PFSK-1 (cell line): ENCODE measurements at regions not wholly inside any gene's neighbourhood (a gene's known extent, or its start where the extent isn't known, plus 50 kb on each side); places are given as distances from the start of the nearest gene placed in this dataset.

ENCODE experiments used
- FOXP2 ChIP-seq: optimal IDR thresholded peaks from 2 replicates; pipeline ENCODE3; 2011; ENCODE audit warnings: borderline replicate concordance, control low read depth, inconsistent platforms; ENCODE audit not compliant: insufficient read depth; ENCODE audit errors: extremely low read length, extremely low read depth
- POLR2AphosphoS5 ChIP-seq: IDR thresholded peaks from 2 replicates; pipeline ENCODE4 v1.6.1; 2012; ENCODE audit warnings: low read depth, mild to moderate bottlenecking, control low read depth, low read length, moderate library complexity
- SIN3A ChIP-seq: IDR thresholded peaks from 2 replicates; pipeline ENCODE4 v1.6.1; 2012; ENCODE audit warnings: mild to moderate bottlenecking, low read length, moderate library complexity, borderline replicate concordance; ENCODE audit not compliant: insufficient read depth
- TAF1 ChIP-seq: IDR thresholded peaks from 2 replicates; pipeline ENCODE4 v1.6.1; 2012; ENCODE audit warnings: low read length, control low read depth, borderline replicate concordance; ENCODE audit not compliant: insufficient read depth
- TF ChIP-seq, protein P1 (sequence below), 2 experiments: IDR thresholded peaks; 2 replicates each; pipeline versions ENCODE4 v1.6.1 to v1.8.0; 2011 to 2012; ENCODE audit warnings: low read depth in 2 of 2, low read length in 2 of 2, control low read depth in 1 of 2, inconsistent platforms in 1 of 2, mild to moderate bottlenecking in 1 of 2, moderate library complexity in 1 of 2; ENCODE audit not compliant: insufficient read depth in 1 of 2

DNA sequence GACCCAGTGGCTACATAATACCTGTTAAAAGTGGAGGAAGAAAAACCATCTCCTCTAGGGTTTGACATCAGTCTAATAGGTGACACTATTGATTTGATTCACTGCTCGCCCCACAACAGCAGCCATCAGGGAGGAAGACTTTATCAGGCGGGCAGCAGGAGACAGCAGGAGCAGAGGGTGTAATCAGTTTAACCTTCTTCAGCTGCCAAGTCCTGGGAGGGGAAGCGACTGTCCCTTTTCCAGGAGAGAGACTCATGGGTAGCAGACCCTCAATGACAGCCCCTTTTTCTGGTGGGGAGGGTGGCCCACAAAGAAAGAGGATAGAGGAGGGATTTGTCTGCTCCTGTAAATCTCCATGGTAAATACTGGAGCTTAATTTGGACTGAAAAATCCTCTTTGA lies 291.8 kb downstream of the HAPSTR1 start:
- TF ChIP-seq FOXP2 (no peak), SIN3A (no peak), TAF1 (no peak), POLR2AphosphoS5 (no peak)
- TF ChIP-seq, protein P1, sequence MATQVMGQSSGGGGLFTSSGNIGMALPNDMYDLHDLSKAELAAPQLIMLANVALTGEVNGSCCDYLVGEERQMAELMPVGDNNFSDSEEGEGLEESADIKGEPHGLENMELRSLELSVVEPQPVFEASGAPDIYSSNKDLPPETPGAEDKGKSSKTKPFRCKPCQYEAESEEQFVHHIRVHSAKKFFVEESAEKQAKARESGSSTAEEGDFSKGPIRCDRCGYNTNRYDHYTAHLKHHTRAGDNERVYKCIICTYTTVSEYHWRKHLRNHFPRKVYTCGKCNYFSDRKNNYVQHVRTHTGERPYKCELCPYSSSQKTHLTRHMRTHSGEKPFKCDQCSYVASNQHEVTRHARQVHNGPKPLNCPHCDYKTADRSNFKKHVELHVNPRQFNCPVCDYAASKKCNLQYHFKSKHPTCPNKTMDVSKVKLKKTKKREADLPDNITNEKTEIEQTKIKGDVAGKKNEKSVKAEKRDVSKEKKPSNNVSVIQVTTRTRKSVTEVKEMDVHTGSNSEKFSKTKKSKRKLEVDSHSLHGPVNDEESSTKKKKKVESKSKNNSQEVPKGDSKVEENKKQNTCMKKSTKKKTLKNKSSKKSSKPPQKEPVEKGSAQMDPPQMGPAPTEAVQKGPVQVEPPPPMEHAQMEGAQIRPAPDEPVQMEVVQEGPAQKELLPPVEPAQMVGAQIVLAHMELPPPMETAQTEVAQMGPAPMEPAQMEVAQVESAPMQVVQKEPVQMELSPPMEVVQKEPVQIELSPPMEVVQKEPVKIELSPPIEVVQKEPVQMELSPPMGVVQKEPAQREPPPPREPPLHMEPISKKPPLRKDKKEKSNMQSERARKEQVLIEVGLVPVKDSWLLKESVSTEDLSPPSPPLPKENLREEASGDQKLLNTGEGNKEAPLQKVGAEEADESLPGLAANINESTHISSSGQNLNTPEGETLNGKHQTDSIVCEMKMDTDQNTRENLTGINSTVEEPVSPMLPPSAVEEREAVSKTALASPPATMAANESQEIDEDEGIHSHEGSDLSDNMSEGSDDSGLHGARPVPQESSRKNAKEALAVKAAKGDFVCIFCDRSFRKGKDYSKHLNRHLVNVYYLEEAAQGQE (IDR thresholded peaks at IDR 0.05; ENCODE audit: insufficient read depth in 1 of 2, low read depth in 2 of 2, low read length in 2 of 2) = no peak

DNA sequence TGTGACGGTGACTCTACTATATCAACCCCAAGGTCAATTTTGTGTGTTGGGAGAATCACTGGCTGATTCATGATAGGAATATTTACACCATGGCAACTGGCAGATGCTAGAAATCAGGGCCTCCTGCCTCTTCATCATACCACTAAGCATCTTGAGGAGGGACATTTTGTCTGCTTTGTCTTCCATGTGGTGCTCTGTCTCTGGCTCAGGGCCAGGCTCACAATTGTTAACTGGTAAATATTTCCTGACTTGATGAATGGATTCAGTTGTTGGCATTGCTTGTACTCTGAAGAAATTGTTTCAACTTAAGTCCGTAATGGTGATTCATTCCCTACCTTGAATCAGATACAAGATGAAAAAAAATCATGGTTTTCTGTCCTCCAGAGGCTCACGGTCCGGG lies 292.7 kb downstream of the HAPSTR1 start:
- no peak for TF ChIP-seq FOXP2
- TF ChIP-seq SIN3A = no peak
- TF ChIP-seq POLR2AphosphoS5 = no peak
- no peak for TF ChIP-seq TAF1
- TF ChIP-seq, protein P1 (IDR thresholded peaks at IDR 0.05; ENCODE audit: insufficient read depth in 1 of 2, low read depth in 2 of 2, low read length in 2 of 2) = no peak

- TF ChIP-seq SIN3A (no peak), POLR2AphosphoS5 (no peak), FOXP2 (no peak), TAF1 (no peak)
- TF ChIP-seq, protein P1 (IDR thresholded peaks at IDR 0.05; ENCODE audit: insufficient read depth in 1 of 2, low read depth in 2 of 2, low read length in 2 of 2) = no peak
These were observed 298.2 kb downstream of the HAPSTR1 start for GRCh38 chr16:9389543-9390207.

- TF ChIP-seq TAF1 (no peak), SIN3A (no peak), POLR2AphosphoS5 (no peak), FOXP2 (no peak)
- TF ChIP-seq, protein P1 (IDR thresholded peaks at IDR 0.05; ENCODE audit: insufficient read depth in 1 of 2, low read depth in 2 of 2, low read length in 2 of 2) = no peak
These were observed 301.5 kb downstream of the HAPSTR1 start for GRCh38 chr16:9392956-9393355.
